Endothelial cell of umbilical vein (primary cell): ENCODE measurements at regions not wholly inside any gene's neighbourhood (a gene's known extent, or its start where the extent isn't known, plus 50 kb on each side); places are given as distances from the start of the nearest gene placed in this dataset.

Source experiments
- BruUV-seq: library from RNA; stranded (reverse); fragments of 400-500 nt; replicated peaks from 2 replicates; lab custom pipeline; 2021; lab: Mats Ljungman, UMichigan
- CTCF ChIA-PET: fragments of 300-600, 350-600 bp; sonication (Branson Sonifier 250); formaldehyde crosslinking; loops from one replicate; lab custom pipeline; 2021; ENCODE audit warnings: antibody characterized with exemption, inconsistent platforms; lab: Charles Lee
- POLR2A ChIA-PET: fragments of 300-600, 350-600 bp; sonication (Branson Sonifier 250); formaldehyde crosslinking; loops from one replicate; lab custom pipeline; 2021; ENCODE audit warnings: antibody characterized with exemption, inconsistent platforms; lab: Charles Lee
- DNase-seq: peaks from one replicate; pipeline ENCODE4 v3.0.0-alpha.2; 2011; ENCODE audit warnings: low read depth, low spot score
- FAIRE-seq: peaks from 2 replicates; lab custom pipeline; 2011; peaks lifted over from hg19 to GRCh38; lab: Jason Lieb, UNC
- H2AFZ ChIP-seq: 2 replicates; pipeline ENCODE4 v1.6.0; 2012; ENCODE audit warnings: low read depth, low read length, control low read depth, inconsistent platforms
- H3K27ac ChIP-seq: 2 replicates; pipeline ENCODE4 v1.5.1; 2011; ENCODE audit warnings: low read depth, mild to moderate bottlenecking, control low read depth, low read length, moderate library complexity; ENCODE audit not compliant: insufficient read depth
- H3K27me3 ChIP-seq, 2 experiments: 2 replicates each; pipeline versions ENCODE4 v1.6.0 to v1.6.1; 2011; ENCODE audit warnings: low read length in 2 of 2, mixed read lengths in 1 of 2; ENCODE audit not compliant: control insufficient read depth in 2 of 2, insufficient read depth in 2 of 2
- H3K36me3 ChIP-seq, 2 experiments: 2 replicates in 1 of 2; 3 replicates in 1 of 2; pipeline ENCODE4 v1.5.1; 2011; ENCODE audit warnings: low read length in 2 of 2, mild to moderate bottlenecking in 1 of 2, moderate library complexity in 1 of 2; ENCODE audit not compliant: control insufficient read depth in 2 of 2, insufficient read depth in 2 of 2; ENCODE audit errors: extremely low read depth in 1 of 2
- H3K4me1 ChIP-seq: 3 replicates; pipeline ENCODE4 v1.5.1; 2011; ENCODE audit warnings: mild to moderate bottlenecking, low read length; ENCODE audit not compliant: control insufficient read depth, insufficient read depth; ENCODE audit errors: extremely low read depth
- H3K4me2 ChIP-seq: 2 replicates; pipeline ENCODE4 v1.6.1; 2011; ENCODE audit warnings: low read length, control low read depth, mixed read lengths; ENCODE audit not compliant: insufficient read depth
- H3K4me3 ChIP-seq, 3 experiments: fragments of 200-600 bp in 1 of 3; sonication (generic), shearing (Covaris generic) in 1 of 3; replicated peaks in 1 of 3; 2 replicates each; pipeline ENCODE4 v1.5.1; 2011 to 2016; ENCODE audit warnings: control low read depth in 3 of 3, low read length in 3 of 3, mild to moderate bottlenecking in 2 of 3, inconsistent platforms in 1 of 3, low read depth in 1 of 3, moderate library complexity in 1 of 3; ENCODE audit not compliant: insufficient read depth in 1 of 3
- H3K79me2 ChIP-seq: 2 replicates; pipeline ENCODE4 v1.6.0; 2012; ENCODE audit warnings: low read length, inconsistent platforms; ENCODE audit not compliant: control insufficient read depth, insufficient read depth
- H3K9ac ChIP-seq: replicated peaks from 2 replicates; pipeline ENCODE3; 2011; ENCODE audit warnings: low read length, control low read depth; ENCODE audit not compliant: insufficient read depth; ENCODE audit errors: extremely low read depth
- H3K9me1 ChIP-seq: replicated peaks from 3 replicates; pipeline ENCODE4 v1.6.0; 2011; ENCODE audit warnings: mild to moderate bottlenecking, low read length; ENCODE audit not compliant: control insufficient read depth, insufficient read depth; ENCODE audit errors: extremely low read depth
- H3K9me3 ChIP-seq: replicated peaks from 2 replicates; pipeline ENCODE4 v1.5.1; 2012; ENCODE audit warnings: low read length, inconsistent platforms; ENCODE audit not compliant: control insufficient read depth, insufficient read depth
- H4K20me1 ChIP-seq: replicated peaks from 2 replicates; pipeline ENCODE3; 2011; ENCODE audit warnings: mild to moderate bottlenecking, low read length; ENCODE audit not compliant: control insufficient read depth, insufficient read depth; ENCODE audit errors: extremely low read depth
- CTCF ChIP-seq, 2 donors: IDR thresholded peaks; 1 replicate in 1 of 2; 2 replicates in 1 of 2; pipeline ENCODE4 v1.5.1; 2011; ENCODE audit warnings: low read length in 2 of 2, mild to moderate bottlenecking in 2 of 2, moderate library complexity in 2 of 2, control low read depth in 1 of 2, inconsistent platforms in 1 of 2, low read depth in 1 of 2; ENCODE audit not compliant: insufficient read depth in 1 of 2; ENCODE audit errors: extremely low read depth in 1 of 2
- EZH2 ChIP-seq: IDR thresholded peaks from 2 replicates; pipeline ENCODE4 v1.6.1; 2012; ENCODE audit warnings: borderline replicate concordance, low read depth, mild to moderate bottlenecking, moderate library complexity, low read length, inconsistent platforms; ENCODE audit not compliant: severe bottlenecking
- FOS ChIP-seq: IDR thresholded peaks from 2 replicates; pipeline ENCODE4 v1.6.1; 2011; ENCODE audit warnings: mild to moderate bottlenecking, low read length, moderate library complexity, borderline replicate concordance; ENCODE audit not compliant: insufficient read depth
- GATA2 ChIP-seq: IDR thresholded peaks from 2 replicates; pipeline ENCODE4 v1.7.0; 2011; ENCODE audit warnings: low read depth, mild to moderate bottlenecking, moderate library complexity, mixed read lengths, low read length; ENCODE audit not compliant: insufficient read length, insufficient read depth
- MAX ChIP-seq: IDR thresholded peaks from 2 replicates; pipeline ENCODE4 v1.6.1; 2011; ENCODE audit not compliant: insufficient read depth, insufficient read length
- MYC ChIP-seq: IDR thresholded peaks from one replicate; pipeline ENCODE4 v1.6.1; 2011; ENCODE audit warnings: mild to moderate bottlenecking, low read depth, low read length
- POLR2A ChIP-seq: IDR thresholded peaks from 2 replicates; pipeline ENCODE4 v1.6.1; 2012; ENCODE audit warnings: low read depth, mild to moderate bottlenecking, control low read depth, low read length
- POLR2AphosphoS5 ChIP-seq: IDR thresholded peaks from 2 replicates; pipeline ENCODE4 v1.6.1; 2012; ENCODE audit warnings: low read depth, mild to moderate bottlenecking, control low read depth, low read length, moderate library complexity; ENCODE audit not compliant: insufficient read depth
- dilution Hi-C: fragments of 300-500 bp; cut with MboI; formaldehyde crosslinking; loops from one replicate; pipeline ENCODE4 v1.15.0; 2019; ENCODE audit warnings: low sequenced_read_pairs; ENCODE audit not compliant: extremely low pct_ligation_motif_present
- intact Hi-C: fragments of 100-400 bp; cut with micrococcal nuclease; formaldehyde crosslinking; loops from one replicate; pipeline ENCODE4 v1.10.0; 2022

- no peak for FAIRE-seq
Measured at GRCh38 chr16:7976125-7976524, 614.2 kb downstream of the TMEM114 start.

More at GRCh38 chr16:7976125-7976524, 614.2 kb downstream of the TMEM114 start:
- ChIA-PET POLR2A (no interaction called here), CTCF (no interaction called here)
- H3K79me2 ChIP-seq, result no peaks in the 10 kb centered on the region
- intact Hi-C loops (no loop called here), dilution Hi-C loops (no loop called here)
- DNase-seq, result no peak
- TF ChIP-seq POLR2A (no peak), POLR2AphosphoS5 (no peak), GATA2 (no peak), EZH2 (no peak), FOS (no peak), MYC (no peak), MAX (no peak), CTCF (IDR thresholded peaks at IDR 0.05; ENCODE audit: extremely low read depth in 1 of 2, insufficient read depth in 1 of 2, low read depth in 1 of 2, low read length in 2 of 2) (no peak)
- no peaks in the 10 kb centered on the region for H3K36me3 ChIP-seq
- no peak overlapping the region for H3K4me3 ChIP-seq
- no peaks in the 10 kb centered on the region for H3K27me3 ChIP-seq
- H4K20me1 ChIP-seq, result no peaks in the 10 kb centered on the region
- no peaks in the 10 kb centered on the region for H3K4me1 ChIP-seq
- BruUV-seq, result no TSS peak
- H3K9me3 ChIP-seq, result peaks cover 9% of the 10 kb centered on the region
- no peaks in the 10 kb centered on the region for H3K9me1 ChIP-seq
- no peak overlapping the region for H3K9ac ChIP-seq
- no peak overlapping the region for H3K27ac ChIP-seq
- no peak overlapping the region for H2AFZ ChIP-seq
- H3K4me2 ChIP-seq, result no peak overlapping the region
